IMR-90 (cell line): ENCODE measurements at regions not wholly inside any gene's neighbourhood (a gene's known extent, or its start where the extent isn't known, plus 50 kb on each side); places are given as distances from the start of the nearest gene placed in this dataset.

Experiments
- ATAC-seq: fragments of 200-7000 bp; cut with Tn5 transposase; 2 replicates; pipeline ENCODE4 v1.9.1; 2020; ENCODE audit warnings: low read depth, mild to moderate bottlenecking, moderate library complexity
- BruUV-seq: library from RNA; stranded (reverse); fragments of 400-500 nt; replicated peaks from 2 replicates; lab custom pipeline; 2021; lab: Mats Ljungman, UMichigan
- CTCF ChIA-PET: fragments of 300-600 bp; formaldehyde crosslinking; extraction: SDS; loops from one replicate; lab custom pipeline; 2021; ENCODE audit warnings: antibody characterized with exemption; lab: Yijun Ruan, JAX
- POLR2A ChIA-PET: fragments of 300-600 bp; sonication (Branson Sonifier 250); formaldehyde crosslinking; loops from one replicate; lab custom pipeline; 2022; ENCODE audit warnings: antibody characterized with exemption; ENCODE audit not compliant: unreplicated experiment; lab: Charles Lee
- DNase-seq: peaks from one replicate; pipeline ENCODE4 v3.0.0; 2013
- H2AFZ ChIP-seq: replicated peaks from 2 replicates; pipeline ENCODE3; 2013; ENCODE audit warnings: low read length, mild to moderate bottlenecking; ENCODE audit not compliant: poor library complexity
- H2AK5ac ChIP-seq: 2 replicates; pipeline ENCODE4 v1.6.1; 2013; ENCODE audit warnings: low read depth, low read length, inconsistent platforms
- H2AK9ac ChIP-seq: replicated peaks from 2 replicates; pipeline ENCODE3; 2013; ENCODE audit warnings: mild to moderate bottlenecking, low read depth, low read length, moderate library complexity; ENCODE audit not compliant: poor library complexity
- H2BK120ac ChIP-seq: 2 replicates; pipeline ENCODE4 v1.6.1; 2013; ENCODE audit warnings: low read depth, low read length, inconsistent platforms
- H2BK15ac ChIP-seq: 3 replicates; pipeline ENCODE4 v1.6.1; 2013; ENCODE audit warnings: low read depth, low read length, inconsistent platforms
- H2BK20ac ChIP-seq: 2 replicates; pipeline ENCODE4 v1.6.1; 2013; ENCODE audit warnings: low read depth, mild to moderate bottlenecking, inconsistent platforms, low read length, moderate library complexity
- H2BK5ac ChIP-seq: 2 replicates; pipeline ENCODE4 v1.6.1; 2013; ENCODE audit warnings: mild to moderate bottlenecking, low read depth, low read length, inconsistent platforms; ENCODE audit not compliant: poor library complexity, severe bottlenecking
- H3K14ac ChIP-seq: replicated peaks from 2 replicates; pipeline ENCODE4 v1.6.1; 2013; ENCODE audit warnings: low read depth, low read length, inconsistent platforms
- H3K18ac ChIP-seq: 2 replicates; pipeline ENCODE4 v1.6.1; 2013; ENCODE audit warnings: low read depth, low read length, control low read depth
- H3K23ac ChIP-seq: 2 replicates; pipeline ENCODE4 v1.6.1; 2013; ENCODE audit warnings: low read depth, low read length, inconsistent platforms
- H3K27ac ChIP-seq: 2 replicates; pipeline ENCODE4 v1.5.1; 2013; ENCODE audit warnings: mild to moderate bottlenecking, control low read depth, low read length; ENCODE audit not compliant: insufficient read depth
- H3K27me3 ChIP-seq: 2 replicates; pipeline ENCODE4 v1.6.1; 2013; ENCODE audit warnings: low read length; ENCODE audit not compliant: control insufficient read depth, insufficient read depth
- H3K36me3 ChIP-seq: 2 replicates; pipeline ENCODE4 v1.6.1; 2013; ENCODE audit warnings: low read length, mixed read lengths; ENCODE audit not compliant: control insufficient read depth, insufficient read depth
- H3K4ac ChIP-seq: 2 replicates; pipeline ENCODE4 v1.6.1; 2013; ENCODE audit warnings: low read depth, low read length, inconsistent platforms
- H3K4me1 ChIP-seq: 2 replicates; pipeline ENCODE4 v1.6.1; 2013; ENCODE audit warnings: low read length, mixed read lengths; ENCODE audit not compliant: control insufficient read depth, insufficient read depth
- H3K4me2 ChIP-seq: 2 replicates; pipeline ENCODE4 v1.6.1; 2013; ENCODE audit warnings: low read depth, mild to moderate bottlenecking, control low read depth, low read length, moderate library complexity
- H3K4me3 ChIP-seq: 2 replicates; pipeline ENCODE4 v1.5.1; 2013; ENCODE audit warnings: low read depth, mild to moderate bottlenecking, control low read depth, low read length, moderate library complexity; ENCODE audit not compliant: insufficient read depth
- H3K56ac ChIP-seq: 2 replicates; pipeline ENCODE4 v1.6.1; 2013; ENCODE audit warnings: low read length, inconsistent platforms; ENCODE audit not compliant: insufficient read depth; ENCODE audit errors: extremely low read depth
- H3K79me1 ChIP-seq, 2 experiments: 2 replicates each; pipeline ENCODE4 v1.6.1; 2013; ENCODE audit warnings: low read length in 2 of 2, inconsistent platforms in 1 of 2, low read depth in 1 of 2
- H3K9ac ChIP-seq: 2 replicates; pipeline ENCODE4 v1.6.1; 2013; ENCODE audit warnings: low read depth, low read length, control low read depth
- H3K9me1 ChIP-seq: 2 replicates; pipeline ENCODE4 v1.6.1; 2013; ENCODE audit warnings: low read length, inconsistent platforms; ENCODE audit not compliant: insufficient read depth
- H3K9me3 ChIP-seq: 2 replicates; pipeline ENCODE4 v1.6.1; 2013; ENCODE audit warnings: low read length; ENCODE audit not compliant: control insufficient read depth, insufficient read depth
- H4K20me1 ChIP-seq: 2 replicates; pipeline ENCODE4 v1.6.1; 2013; ENCODE audit warnings: low read length, inconsistent platforms; ENCODE audit not compliant: insufficient read depth
- H4K5ac ChIP-seq: 2 replicates; pipeline ENCODE4 v1.6.1; 2013; ENCODE audit warnings: mild to moderate bottlenecking, low read depth, low read length, control low read depth
- H4K8ac ChIP-seq, 2 experiments: 2 replicates each; pipeline ENCODE4 v1.6.1; 2013; ENCODE audit warnings: low read depth in 2 of 2, low read length in 2 of 2, control low read depth in 1 of 2, inconsistent platforms in 1 of 2
- H4K91ac ChIP-seq: 2 replicates; pipeline ENCODE4 v1.6.1; 2013; ENCODE audit warnings: low read depth, low read length, inconsistent platforms; ENCODE audit not compliant: insufficient read depth
- CEBPB ChIP-seq: IDR thresholded peaks from 2 replicates; pipeline ENCODE4 v1.6.1; 2012; ENCODE audit warnings: low read depth, low read length, improper control_type of control experiment
- CHD1 ChIP-seq: IDR thresholded peaks from 2 replicates; pipeline ENCODE4 v1.6.1; 2012; ENCODE audit warnings: low read depth, low read length, improper control_type of control experiment
- FOS ChIP-seq: fragments of 150-350 bp; IDR thresholded peaks from 2 replicates; pipeline ENCODE4 v1.6.1; 2016; ENCODE audit warnings: low read depth, low read length
- MAFK ChIP-seq: IDR thresholded peaks from 2 replicates; pipeline ENCODE4 v1.6.1; 2012; ENCODE audit warnings: low read depth, low read length, improper control_type of control experiment
- MAZ ChIP-seq: IDR thresholded peaks from 2 replicates; pipeline ENCODE4 v1.6.1; 2012; ENCODE audit warnings: low read depth, mild to moderate bottlenecking, low read length, improper control_type of control experiment, moderate library complexity, borderline replicate concordance
- NFE2L2 ChIP-seq: fragments of 150-350 bp; IDR thresholded peaks from 2 replicates; pipeline ENCODE4 v1.6.1; 2016; ENCODE audit warnings: low read depth, mild to moderate bottlenecking, low read length
- POLR2A ChIP-seq: IDR thresholded peaks from 2 replicates; pipeline ENCODE4 v1.6.1; 2012; ENCODE audit warnings: mild to moderate bottlenecking, low read depth, low read length
- RCOR1 ChIP-seq: IDR thresholded peaks from 2 replicates; pipeline ENCODE4 v1.6.1; 2012; ENCODE audit warnings: mild to moderate bottlenecking, low read length, improper control_type of control experiment; ENCODE audit not compliant: insufficient replicate concordance
- RFX5 ChIP-seq: IDR thresholded peaks from 2 replicates; pipeline ENCODE4 v1.8.0; 2012; ENCODE audit warnings: low read depth, mild to moderate bottlenecking, low read length, moderate library complexity
- SMC3 ChIP-seq: fragments of 150-350 bp; IDR thresholded peaks from 2 replicates; pipeline ENCODE4 v1.6.1; 2016; ENCODE audit warnings: low read depth, mild to moderate bottlenecking, antibody characterized with exemption, low read length, moderate library complexity
- WGBS, 2 experiments: methylation state at CpG; one replicate each; pipeline versions ENCODE4 v1.1.5 to v1.1.7; 2013; ENCODE audit warnings: missing lambda C conversion rate in 2 of 2; ENCODE audit not compliant: insufficient read length in 1 of 2; ENCODE audit errors: extremely low coverage in 2 of 2; 5-methylcytosine and 5-hydroxymethylcytosine counted together
- dilution Hi-C: fragments of 300-500 bp; cut with HindIII; formaldehyde crosslinking; loops from one replicate; pipeline ENCODE4 v1.14.3; 2018; ENCODE audit warnings: low sequenced_read_pairs; ENCODE audit not compliant: unreplicated experiment
- in situ Hi-C: fragments of 300-500 bp; cut with MboI; formaldehyde crosslinking; loops from 3 replicates; pipeline ENCODE4 v1.14.3; 2019; ENCODE audit warnings: low sequenced_read_pairs, inconsistent platforms, mixed read lengths
- intact Hi-C: fragments of 100-400 bp; cut with micrococcal nuclease; formaldehyde crosslinking; loops from 2 replicates; pipeline ENCODE4 v1.10.0; 2022
- TF ChIP-seq, protein P1 (sequence below): fragments of 150-350 bp; IDR thresholded peaks from 2 replicates; pipeline ENCODE4 v1.6.1; 2016; ENCODE audit warnings: low read depth, mild to moderate bottlenecking, low read length, moderate library complexity, borderline replicate concordance
- TF ChIP-seq, protein P2 (sequence below): fragments of 150-350 bp; IDR thresholded peaks from 2 replicates; pipeline ENCODE4 v1.6.1; 2017; ENCODE audit warnings: mild to moderate bottlenecking, antibody characterized with exemption, low read length, low read depth

DNA sequence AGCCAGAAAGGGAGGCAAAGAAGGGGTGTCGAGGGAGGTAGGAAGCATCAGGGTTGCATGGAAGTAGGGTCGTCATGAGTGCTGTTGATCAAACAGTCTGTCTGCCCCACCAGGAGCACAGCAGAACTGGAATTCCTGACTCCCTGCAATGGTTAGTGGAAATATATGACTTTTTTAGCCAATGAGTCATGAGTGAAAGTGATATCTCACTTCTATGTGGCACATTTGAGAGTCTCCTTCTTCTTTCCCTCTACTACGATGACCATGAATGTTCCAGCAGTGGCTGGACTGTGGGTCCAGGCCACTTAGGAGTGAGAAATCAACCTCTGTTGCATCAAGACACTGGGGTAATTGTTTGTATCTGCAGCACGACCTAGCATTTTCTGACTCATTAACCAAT is 199.5 kb downstream of the TTC32 start:
- H2AFZ ChIP-seq: peak overlapping the region; percentile 44
- no peak overlapping the region for H3K4me2 ChIP-seq
- H3K4me3 ChIP-seq: no peak overlapping the region
- H2BK120ac ChIP-seq: no peak overlapping the region
- no peaks in the 10 kb centered on the region; the same call in 1 of the 2 replicates for H3K9me1 ChIP-seq
- DNase-seq: peak; percentile 30
- no peak overlapping the region for H3K27ac ChIP-seq
- H2BK15ac ChIP-seq: no peak overlapping the region
- H4K5ac ChIP-seq: no peak overlapping the region
- no peak overlapping the region for H3K23ac ChIP-seq
- peaks cover 4% of the 10 kb centered on the region for H3K9me3 ChIP-seq
- no peak overlapping the region for H2BK20ac ChIP-seq
- dilution Hi-C loops (no loop called here), intact Hi-C loops (no loop called here), in situ Hi-C loops (no loop called here)
- no peak overlapping the region for H3K18ac ChIP-seq
- no peak overlapping the region for H4K8ac ChIP-seq
- no peaks in the 10 kb centered on the region for H4K20me1 ChIP-seq
- no peaks in the 10 kb centered on the region for H3K79me1 ChIP-seq
- H2BK5ac ChIP-seq: no peak overlapping the region
- no peaks in the 10 kb centered on the region for H3K36me3 ChIP-seq
- H4K91ac ChIP-seq: no peak overlapping the region
- H3K27me3 ChIP-seq: no peaks in the 10 kb centered on the region; the same call in 1 of the 2 replicates
- H3K14ac ChIP-seq: no peak overlapping the region
- H2AK9ac ChIP-seq: no peak overlapping the region
- CTCF ChIA-PET: no interaction called here
- H3K56ac ChIP-seq: no peak overlapping the region
- no CpG with 5 or more reads among the region's 4 CpGs for WGBS, 2 experiments
- H3K4me1 ChIP-seq: no peaks in the 10 kb centered on the region
- H3K4ac ChIP-seq: no peak overlapping the region
- no peak overlapping the region for H3K9ac ChIP-seq
- POLR2A ChIA-PET: no interaction called here
- H2AK5ac ChIP-seq: no peak overlapping the region
- no peak for TF ChIP-seq RCOR1
- TF ChIP-seq FOS: no peak
- no peak for TF ChIP-seq RFX5
- TF ChIP-seq MAFK: no peak
- TF ChIP-seq CHD1: no peak
- no peak for TF ChIP-seq POLR2A
- TF ChIP-seq, protein P1, sequence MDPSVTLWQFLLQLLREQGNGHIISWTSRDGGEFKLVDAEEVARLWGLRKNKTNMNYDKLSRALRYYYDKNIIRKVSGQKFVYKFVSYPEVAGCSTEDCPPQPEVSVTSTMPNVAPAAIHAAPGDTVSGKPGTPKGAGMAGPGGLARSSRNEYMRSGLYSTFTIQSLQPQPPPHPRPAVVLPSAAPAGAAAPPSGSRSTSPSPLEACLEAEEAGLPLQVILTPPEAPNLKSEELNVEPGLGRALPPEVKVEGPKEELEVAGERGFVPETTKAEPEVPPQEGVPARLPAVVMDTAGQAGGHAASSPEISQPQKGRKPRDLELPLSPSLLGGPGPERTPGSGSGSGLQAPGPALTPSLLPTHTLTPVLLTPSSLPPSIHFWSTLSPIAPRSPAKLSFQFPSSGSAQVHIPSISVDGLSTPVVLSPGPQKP: no peak
- TF ChIP-seq MAZ: no peak
- no peak for TF ChIP-seq SMC3
- TF ChIP-seq NFE2L2: no peak
- no peak for TF ChIP-seq CEBPB
- TF ChIP-seq, protein P2, sequence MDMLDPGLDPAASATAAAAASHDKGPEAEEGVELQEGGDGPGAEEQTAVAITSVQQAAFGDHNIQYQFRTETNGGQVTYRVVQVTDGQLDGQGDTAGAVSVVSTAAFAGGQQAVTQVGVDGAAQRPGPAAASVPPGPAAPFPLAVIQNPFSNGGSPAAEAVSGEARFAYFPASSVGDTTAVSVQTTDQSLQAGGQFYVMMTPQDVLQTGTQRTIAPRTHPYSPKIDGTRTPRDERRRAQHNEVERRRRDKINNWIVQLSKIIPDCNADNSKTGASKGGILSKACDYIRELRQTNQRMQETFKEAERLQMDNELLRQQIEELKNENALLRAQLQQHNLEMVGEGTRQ: no peak
- ATAC-seq: peak; percentile 59
- no TSS peak for BruUV-seq
